PC-9 (cell line): ENCODE measurements at regions not wholly inside any gene's neighbourhood (a gene's known extent, or its start where the extent isn't known, plus 50 kb on each side); places are given as distances from the start of the nearest gene placed in this dataset.

Source experiments
- EZH2 ChIP-seq: fragments of 200-600 bp; sonication (generic); IDR thresholded peaks from 2 replicates; pipeline ENCODE4 v1.8.0; 2017; ENCODE audit warnings: antibody characterized with exemption, low read depth
- TF ChIP-seq, protein P1 (sequence below): fragments of 200-600 bp; sonication (generic); conservative IDR thresholded peaks from 2 replicates; pipeline ENCODE4 v1.6.1; 2017; ENCODE audit warnings: mixed run types, antibody characterized with exemption, mild to moderate bottlenecking, moderate library complexity

DNA sequence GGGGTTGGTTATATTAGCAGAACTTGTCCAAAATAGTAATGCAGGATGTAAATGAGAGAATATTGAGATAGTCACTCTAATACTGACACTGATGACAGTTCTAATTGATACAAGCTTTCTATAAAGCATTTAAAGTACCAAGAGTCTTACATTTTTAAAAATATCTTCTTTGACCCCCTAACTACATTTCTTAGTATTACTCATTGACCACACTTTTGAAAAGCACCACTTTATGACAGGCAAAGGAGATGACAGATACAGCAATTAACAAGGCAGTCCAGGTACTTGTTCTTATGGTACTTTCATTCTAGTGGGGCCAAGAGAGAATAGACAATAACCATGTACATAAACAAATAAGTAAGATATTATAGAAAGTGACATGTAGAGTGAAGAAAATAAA lies 139.4 kb upstream of the EYA4 start:
- TF ChIP-seq EZH2: no peak
- TF ChIP-seq, protein P1, sequence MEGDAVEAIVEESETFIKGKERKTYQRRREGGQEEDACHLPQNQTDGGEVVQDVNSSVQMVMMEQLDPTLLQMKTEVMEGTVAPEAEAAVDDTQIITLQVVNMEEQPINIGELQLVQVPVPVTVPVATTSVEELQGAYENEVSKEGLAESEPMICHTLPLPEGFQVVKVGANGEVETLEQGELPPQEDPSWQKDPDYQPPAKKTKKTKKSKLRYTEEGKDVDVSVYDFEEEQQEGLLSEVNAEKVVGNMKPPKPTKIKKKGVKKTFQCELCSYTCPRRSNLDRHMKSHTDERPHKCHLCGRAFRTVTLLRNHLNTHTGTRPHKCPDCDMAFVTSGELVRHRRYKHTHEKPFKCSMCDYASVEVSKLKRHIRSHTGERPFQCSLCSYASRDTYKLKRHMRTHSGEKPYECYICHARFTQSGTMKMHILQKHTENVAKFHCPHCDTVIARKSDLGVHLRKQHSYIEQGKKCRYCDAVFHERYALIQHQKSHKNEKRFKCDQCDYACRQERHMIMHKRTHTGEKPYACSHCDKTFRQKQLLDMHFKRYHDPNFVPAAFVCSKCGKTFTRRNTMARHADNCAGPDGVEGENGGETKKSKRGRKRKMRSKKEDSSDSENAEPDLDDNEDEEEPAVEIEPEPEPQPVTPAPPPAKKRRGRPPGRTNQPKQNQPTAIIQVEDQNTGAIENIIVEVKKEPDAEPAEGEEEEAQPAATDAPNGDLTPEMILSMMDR: no peak
